MCF 10A (cell line): ENCODE measurements at regions not wholly inside any gene's neighbourhood (a gene's known extent, or its start where the extent isn't known, plus 50 kb on each side); places are given as distances from the start of the nearest gene placed in this dataset.
"Not testable (repeated sequence)": the region's sequence is repeated elsewhere in the genome, so short reads cannot be mapped to it uniquely, and the experiment has no call there.

ENCODE experiments used
- BruUV-seq: library from RNA; stranded (reverse); fragments of 400-500 nt; replicated peaks from 2 replicates; lab custom pipeline; 2021; lab: Mats Ljungman, UMichigan
- CTCF ChIA-PET: fragments of 300-600 bp; sonication (Branson Sonifier 250); formaldehyde crosslinking; extraction: SDS; loops from one replicate; lab custom pipeline; 2021; ENCODE audit warnings: antibody characterized with exemption, inconsistent platforms; lab: Yijun Ruan, JAX
- POLR2A ChIA-PET: fragments of 300-600, 350-650 bp; sonication (Branson Sonifier 250); formaldehyde crosslinking; extraction: SDS; loops from one replicate; lab custom pipeline; 2020; ENCODE audit warnings: antibody characterized with exemption, inconsistent platforms; lab: Yijun Ruan, JAX
- DNase-seq: peaks from one replicate; pipeline ENCODE4 v3.0.0-alpha.2; 2018; ENCODE audit not compliant: unreplicated experiment
- H3K27ac Mint-ChIP-seq: one replicate; pipeline ENCODE4 v1.8.0; 2022; ENCODE audit warnings: mild to moderate bottlenecking, low read depth, mixed read lengths; ENCODE audit not compliant: unreplicated experiment
- H3K27me3 Mint-ChIP-seq: one replicate; pipeline ENCODE4 v1.8.0; 2022; ENCODE audit warnings: mixed read lengths; ENCODE audit not compliant: insufficient read depth, unreplicated experiment
- H3K36me3 Mint-ChIP-seq: one replicate; pipeline ENCODE4 v1.8.0; 2022; ENCODE audit warnings: mild to moderate bottlenecking, moderate library complexity, mixed read lengths; ENCODE audit not compliant: insufficient read depth, unreplicated experiment
- H3K4me1 Mint-ChIP-seq: one replicate; pipeline ENCODE4 v1.8.0; 2022; ENCODE audit warnings: mixed read lengths; ENCODE audit not compliant: insufficient read depth, unreplicated experiment
- H3K4me3 Mint-ChIP-seq: one replicate; pipeline ENCODE4 v1.8.0; 2022; ENCODE audit warnings: mild to moderate bottlenecking, moderate library complexity, mixed read lengths; ENCODE audit not compliant: unreplicated experiment
- H3K9me3 Mint-ChIP-seq: one replicate; pipeline ENCODE4 v1.8.0; 2022; ENCODE audit warnings: mixed read lengths; ENCODE audit not compliant: unreplicated experiment
- intact Hi-C: fragments of 100-400 bp; cut with micrococcal nuclease; formaldehyde crosslinking; loops from 2 replicates; pipeline ENCODE4 v1.14.1; 2022
- TF ChIP-seq, protein P1 (sequence below): fragments of 200-600 bp; IDR thresholded peaks from one replicate; pipeline ENCODE4 v1.8.0; 2022; ENCODE audit warnings: antibody characterized with exemption, mild to moderate bottlenecking; ENCODE audit not compliant: unreplicated experiment

DNA sequence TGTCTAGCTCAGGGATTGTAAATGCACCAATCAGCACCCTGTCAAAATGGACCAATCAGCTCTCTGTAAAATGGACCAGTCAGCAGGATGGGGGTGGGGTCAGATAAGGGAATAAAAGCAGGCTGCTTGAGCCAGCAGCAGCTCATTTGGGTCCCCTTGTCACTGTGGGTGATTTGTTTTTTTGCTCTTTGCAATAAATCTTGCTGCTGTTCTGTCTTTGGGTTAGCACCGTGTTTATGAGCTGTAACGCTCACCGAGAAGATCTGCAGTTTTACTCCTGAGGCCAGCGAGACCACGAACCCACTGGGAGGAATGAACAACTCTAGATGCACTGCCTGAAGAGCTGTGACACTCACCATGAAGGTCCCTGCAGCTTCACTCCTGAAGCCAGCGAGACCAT is 134.1 kb upstream of the LMNTD1 start:
- Mint-ChIP-seq H3K27ac (no peak overlapping the region), H3K27me3 (no peaks in the 10 kb centered on the region), H3K36me3 (no peaks in the 10 kb centered on the region), H3K4me3 (no peak overlapping the region), H3K9me3 (peaks cover 14% of the 10 kb centered on the region), H3K4me1 (peaks cover 21% of the 10 kb centered on the region)
- intact Hi-C loops = no loop called here
- CTCF ChIA-PET = interaction anchor here (0.7 to 1.6 kb wide), 3 partner anchors 9 to 341 kb away, joined by 3 to 6 read pairs (median 3); no protein-coding TSS in a partner anchor
- POLR2A ChIA-PET = no interaction called here
- no peak for DNase-seq
- no TSS peak for BruUV-seq
- TF ChIP-seq, protein P1, sequence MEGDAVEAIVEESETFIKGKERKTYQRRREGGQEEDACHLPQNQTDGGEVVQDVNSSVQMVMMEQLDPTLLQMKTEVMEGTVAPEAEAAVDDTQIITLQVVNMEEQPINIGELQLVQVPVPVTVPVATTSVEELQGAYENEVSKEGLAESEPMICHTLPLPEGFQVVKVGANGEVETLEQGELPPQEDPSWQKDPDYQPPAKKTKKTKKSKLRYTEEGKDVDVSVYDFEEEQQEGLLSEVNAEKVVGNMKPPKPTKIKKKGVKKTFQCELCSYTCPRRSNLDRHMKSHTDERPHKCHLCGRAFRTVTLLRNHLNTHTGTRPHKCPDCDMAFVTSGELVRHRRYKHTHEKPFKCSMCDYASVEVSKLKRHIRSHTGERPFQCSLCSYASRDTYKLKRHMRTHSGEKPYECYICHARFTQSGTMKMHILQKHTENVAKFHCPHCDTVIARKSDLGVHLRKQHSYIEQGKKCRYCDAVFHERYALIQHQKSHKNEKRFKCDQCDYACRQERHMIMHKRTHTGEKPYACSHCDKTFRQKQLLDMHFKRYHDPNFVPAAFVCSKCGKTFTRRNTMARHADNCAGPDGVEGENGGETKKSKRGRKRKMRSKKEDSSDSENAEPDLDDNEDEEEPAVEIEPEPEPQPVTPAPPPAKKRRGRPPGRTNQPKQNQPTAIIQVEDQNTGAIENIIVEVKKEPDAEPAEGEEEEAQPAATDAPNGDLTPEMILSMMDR = no peak

DNA sequence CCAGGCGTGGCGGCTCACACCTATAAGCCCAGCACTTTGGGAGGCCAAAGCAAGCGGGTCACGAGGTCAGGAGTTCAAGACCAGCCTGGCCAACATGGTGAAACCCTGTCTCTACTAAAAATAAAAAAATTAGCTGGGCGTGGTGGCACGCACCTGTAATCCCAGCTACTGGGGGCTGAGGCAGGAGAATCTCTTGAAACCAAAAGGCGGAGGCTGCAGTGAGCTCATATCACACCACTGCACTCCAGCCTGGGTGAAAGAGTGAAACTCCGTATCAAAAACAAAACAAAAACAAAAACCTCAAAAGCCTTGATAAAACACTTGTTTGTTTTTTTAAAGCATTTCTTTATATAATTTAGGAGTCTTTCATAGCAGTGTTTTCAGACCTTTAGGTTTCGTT is 135.8 kb upstream of the LMNTD1 start:
- CTCF ChIA-PET, intact Hi-C loops, DNase-seq, H3K9me3 Mint-ChIP-seq, H3K27me3 Mint-ChIP-seq, BruUV-seq, H3K36me3 Mint-ChIP-seq, H3K27ac Mint-ChIP-seq, H3K4me3 Mint-ChIP-seq: not testable (repeated sequence)
- POLR2A ChIA-PET = interaction anchor here (0.6 kb wide), 1 partner anchor 20 kb away, joined by 3 read pairs; no protein-coding TSS in a partner anchor
- H3K4me1 Mint-ChIP-seq = peaks cover 18% of the 10 kb centered on the region

DNA sequence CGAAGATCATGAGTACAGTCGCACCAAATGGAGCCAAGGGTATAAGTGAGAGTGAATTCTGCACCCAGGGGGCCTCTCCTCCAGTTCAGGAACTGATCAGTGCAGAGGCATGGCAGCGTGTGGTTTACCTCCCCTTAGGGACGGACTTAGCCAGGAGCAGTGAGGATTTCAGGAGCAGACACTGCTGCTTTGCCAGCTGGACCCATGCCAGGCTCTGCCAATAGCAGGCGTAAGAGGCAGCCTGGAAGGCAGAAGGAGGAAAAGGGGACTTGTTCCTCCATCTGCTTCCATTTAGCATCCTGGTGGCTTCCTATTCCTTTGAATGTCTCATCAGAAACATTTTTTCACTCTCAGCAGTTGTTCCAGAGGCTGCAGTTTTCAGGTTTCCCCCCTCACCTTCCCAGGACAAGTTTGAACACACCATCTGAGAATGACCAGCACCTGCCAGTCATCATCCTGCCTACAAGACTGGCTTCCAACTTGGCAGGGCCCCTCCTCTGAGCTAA is 137.0 kb upstream of the LMNTD1 start:
- Mint-ChIP-seq H3K36me3 (no peaks in the 10 kb centered on the region), H3K9me3 (peaks cover 7% of the 10 kb centered on the region), H3K27ac (no peak overlapping the region), H3K27me3 (no peaks in the 10 kb centered on the region), H3K4me1 (peaks cover 26% of the 10 kb centered on the region), H3K4me3 (no peak overlapping the region)
- BruUV-seq = no TSS peak
- peak; percentile 82 for DNase-seq
- ChIA-PET POLR2A (interaction anchor here (0.6 to 0.8 kb wide), 2 partner anchors 84 to 154 kb away, joined by 3 to 4 read pairs; no protein-coding TSS in a partner anchor), CTCF (no interaction called here)
- TF ChIP-seq, protein P1 = no peak
- intact Hi-C loops = no loop called here

DNA sequence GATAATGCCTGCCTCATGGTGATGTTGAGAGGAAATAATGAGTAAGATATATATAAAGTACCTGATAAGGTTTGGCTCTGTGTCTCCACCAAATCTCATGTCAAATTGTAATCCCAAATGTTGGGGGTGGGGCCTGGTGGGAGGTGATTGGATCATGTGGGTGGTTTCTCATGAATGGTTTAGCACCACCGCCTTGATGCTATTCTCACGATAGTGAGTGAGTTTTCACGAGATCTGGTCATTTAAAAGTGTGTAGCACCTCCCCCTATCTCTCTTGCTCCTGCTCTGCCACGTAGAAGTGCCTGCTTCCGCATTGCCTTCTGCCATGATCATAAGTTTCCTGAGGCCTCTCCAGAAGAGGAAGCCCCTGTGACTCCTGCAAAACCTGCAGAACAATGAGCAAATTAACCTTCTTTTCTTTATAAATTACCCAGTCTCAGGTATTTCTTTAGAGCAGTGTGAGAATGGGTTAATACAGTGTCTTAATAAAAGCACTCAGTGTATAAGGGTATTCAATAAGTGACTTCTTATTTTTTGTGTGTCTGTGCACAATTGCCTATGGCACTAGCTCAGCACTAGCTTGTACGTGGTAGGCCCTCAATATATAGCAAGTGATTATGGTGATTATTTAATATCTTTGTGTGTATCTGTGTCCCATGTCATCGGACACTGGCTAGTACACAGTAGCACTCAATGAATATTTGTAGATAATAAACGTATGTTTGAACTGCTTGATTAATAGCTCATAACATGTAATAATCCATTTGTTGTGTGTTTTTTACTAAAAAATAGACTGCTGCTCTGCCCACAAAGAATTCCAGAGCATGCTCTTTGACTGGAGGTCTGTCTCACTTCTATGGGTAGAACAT is 138.1 kb upstream of the LMNTD1 start:
- Mint-ChIP-seq H3K27me3 (no peaks in the 10 kb centered on the region), H3K36me3 (no peaks in the 10 kb centered on the region), H3K4me1 (peaks cover 26% of the 10 kb centered on the region), H3K27ac (no peak overlapping the region), H3K9me3 (peaks cover 7% of the 10 kb centered on the region), H3K4me3 (no peak overlapping the region)
- no TSS peak for BruUV-seq
- ChIA-PET CTCF (interaction anchor here (0.9 kb wide), 1 partner anchor 13 kb away, joined by 3 read pairs; no protein-coding TSS in a partner anchor), POLR2A (interaction anchor here (0.8 kb wide), 1 partner anchor 155 kb away, joined by 4 read pairs; no protein-coding TSS in a partner anchor)
- intact Hi-C loops = no loop called here
- DNase-seq = no peak
- TF ChIP-seq, protein P1 = no peak
